Gastrocnemius medialis (tissue), 4 donors: ENCODE measurements at regions not wholly inside any gene's neighbourhood (a gene's known extent, or its start where the extent isn't known, plus 50 kb on each side); places are given as distances from the start of the nearest gene placed in this dataset.
A peak's percentile ranks its signal among the peaks of the same experiment; 100 is the strongest.

Experiments used
- ATAC-seq, 2 donors: fragments of 150-250 bp; one replicate each; pipeline ENCODE4 v1.9.1; 2016
- DNase-seq, 2 donors: peaks; one replicate each; pipeline ENCODE4 v3.0.0-alpha.2; 2019
- H3K27ac ChIP-seq, 4 donors: fragments of 200-600 bp; sonication (generic); 1 replicate in 1 of 4; 2 replicates in 3 of 4; pipeline ENCODE4 v1.5.1; 2016 to 2018; ENCODE audit warnings: mild to moderate bottlenecking in 2 of 4, moderate library complexity in 1 of 4
- H3K27me3 ChIP-seq, 3 donors: fragments of 200-600 bp; sonication (generic) in 2 of 3; 1 replicate in 1 of 3; 2 replicates in 2 of 3; pipeline versions ENCODE4 v1.5.1 to v1.6.0; 2016 to 2019; ENCODE audit warnings: mild to moderate bottlenecking in 1 of 3, moderate library complexity in 1 of 3
- H3K36me3 ChIP-seq, 2 donors: fragments of 200-600 bp; sonication (generic) in 1 of 2; one replicate each; pipeline ENCODE4 v1.5.1; 2017 to 2018
- H3K4me1 ChIP-seq, 2 donors: fragments of 200-600 bp; sonication (generic) in 1 of 2; one replicate each; pipeline ENCODE4 v1.5.1; 2016 to 2017; ENCODE audit warnings: mild to moderate bottlenecking in 2 of 2
- H3K4me3 ChIP-seq, 4 donors: fragments of 200-600 bp; sonication (generic) in 3 of 4; 1 replicate in 1 of 4; 2 replicates in 3 of 4; pipeline ENCODE4 v1.5.1; 2016 to 2019; ENCODE audit warnings: mild to moderate bottlenecking in 2 of 4
- H3K9me3 ChIP-seq, 3 donors: fragments of 200-600 bp; sonication (generic) in 2 of 3; 1 replicate in 1 of 3; 2 replicates in 2 of 3; pipeline ENCODE4 v1.5.1; 2016 to 2019
- POLR2A ChIP-seq, 2 donors: fragments of 450-650 bp; IDR thresholded peaks; one replicate each; pipeline ENCODE4 v1.6.1; 2017; ENCODE audit warnings: antibody characterized with exemption in 2 of 2, mild to moderate bottlenecking in 2 of 2, moderate library complexity in 2 of 2
- in situ Hi-C, 4 donors: fragments of 200-750 bp; cut with MboI; loops; one replicate each; pipeline versions ENCODE4 v1.15.0 to v1.8.0; 2017; ENCODE audit warnings: low sequenced_read_pairs in 4 of 4
- intact Hi-C: fragments of 100-400 bp; cut with DNase I; formaldehyde crosslinking; loops from one replicate; pipeline ENCODE4 v1.15.1; 2023; ENCODE audit warnings: low total_unique reads
- TF ChIP-seq, protein P1 (sequence below), 5 experiments: fragments of 450-650 bp in 3 of 5; fragments of 200-600 bp in 2 of 5; sonication (generic) in 2 of 5; IDR thresholded peaks in 4 of 5; conservative IDR thresholded peaks in 1 of 5; 1 replicate in 4 of 5; 2 replicates in 1 of 5; pipeline ENCODE4 v1.5.1; 2016 to 2019; ENCODE audit warnings: antibody characterized with exemption in 5 of 5, mild to moderate bottlenecking in 3 of 5, moderate library complexity in 3 of 5

DNA sequence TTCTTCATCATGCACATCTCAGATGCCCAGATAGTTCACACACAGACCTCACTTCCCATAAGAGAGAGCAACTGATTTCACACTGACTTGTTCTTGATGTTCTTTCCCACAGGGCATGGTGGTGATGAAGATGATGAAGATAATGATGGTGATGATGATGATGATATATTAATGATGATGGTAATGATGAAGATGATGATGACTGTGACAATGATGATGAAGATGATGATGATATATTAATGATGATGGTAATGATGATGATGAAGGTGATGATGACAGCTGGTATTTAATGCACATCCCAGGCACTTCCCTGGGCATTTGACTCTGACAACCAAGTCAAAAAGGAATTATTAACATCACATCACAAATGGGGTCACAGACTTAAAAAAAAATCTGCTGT lies 225.2 kb downstream of the MAF start:
- intact Hi-C loops = no loop called here

GRCh38 chr16:79372503-79373184 lies 227.9 kb downstream of the MAF start:
- TF ChIP-seq POLR2A (IDR thresholded peaks at IDR 0.05) = no peak
- TF ChIP-seq, protein P1, sequence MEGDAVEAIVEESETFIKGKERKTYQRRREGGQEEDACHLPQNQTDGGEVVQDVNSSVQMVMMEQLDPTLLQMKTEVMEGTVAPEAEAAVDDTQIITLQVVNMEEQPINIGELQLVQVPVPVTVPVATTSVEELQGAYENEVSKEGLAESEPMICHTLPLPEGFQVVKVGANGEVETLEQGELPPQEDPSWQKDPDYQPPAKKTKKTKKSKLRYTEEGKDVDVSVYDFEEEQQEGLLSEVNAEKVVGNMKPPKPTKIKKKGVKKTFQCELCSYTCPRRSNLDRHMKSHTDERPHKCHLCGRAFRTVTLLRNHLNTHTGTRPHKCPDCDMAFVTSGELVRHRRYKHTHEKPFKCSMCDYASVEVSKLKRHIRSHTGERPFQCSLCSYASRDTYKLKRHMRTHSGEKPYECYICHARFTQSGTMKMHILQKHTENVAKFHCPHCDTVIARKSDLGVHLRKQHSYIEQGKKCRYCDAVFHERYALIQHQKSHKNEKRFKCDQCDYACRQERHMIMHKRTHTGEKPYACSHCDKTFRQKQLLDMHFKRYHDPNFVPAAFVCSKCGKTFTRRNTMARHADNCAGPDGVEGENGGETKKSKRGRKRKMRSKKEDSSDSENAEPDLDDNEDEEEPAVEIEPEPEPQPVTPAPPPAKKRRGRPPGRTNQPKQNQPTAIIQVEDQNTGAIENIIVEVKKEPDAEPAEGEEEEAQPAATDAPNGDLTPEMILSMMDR (IDR thresholded peaks at IDR 0.05 in 4 of 5, conservative IDR thresholded peaks at IDR 0.05 in 1 of 5) = no peak
- ATAC-seq = no peak

More for the DNA sequence above, 225.2 kb downstream of the MAF start:
- Histone ChIP-seq H3K4me1 (peaks cover 0 to 2% of the 10 kb centered on the region in 2 donors), H3K27me3 (no peaks in the 10 kb centered on the region), H3K4me3 (no peak overlapping the region), H3K27ac (no peak overlapping the region), H3K36me3 (no peaks in the 10 kb centered on the region), H3K9me3 (no peaks in the 10 kb centered on the region)
- TF ChIP-seq, protein P1 (IDR thresholded peaks at IDR 0.05 in 4 of 5, conservative IDR thresholded peaks at IDR 0.05 in 1 of 5) = no peak
- no peak for TF ChIP-seq POLR2A (IDR thresholded peaks at IDR 0.05)
- ATAC-seq = no peak
- in situ Hi-C loops = no loop called here
- no peak for DNase-seq

DNA sequence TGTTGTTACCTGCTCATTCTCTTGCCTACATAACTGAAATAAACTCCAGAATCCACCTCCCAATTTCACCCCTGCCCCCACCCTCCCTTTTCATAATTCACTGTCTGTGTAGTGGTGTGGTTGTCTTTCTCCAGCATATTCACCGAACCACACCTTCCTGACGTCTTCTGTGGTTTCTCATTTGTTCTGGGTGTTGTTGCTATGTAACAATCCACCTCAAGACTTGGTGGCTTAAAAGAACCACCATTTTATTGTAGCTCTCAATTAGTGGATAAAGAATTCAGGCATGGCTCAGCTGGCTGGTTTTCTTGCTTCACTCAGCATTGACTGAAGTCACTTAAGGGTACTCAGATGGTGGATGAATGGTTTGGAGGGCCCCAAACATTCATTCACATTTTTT lies 229.8 kb downstream of the MAF start:
- Histone ChIP-seq H3K4me1 (peaks cover 11 to 12% of the 10 kb centered on the region in 2 donors), H3K36me3 (no peaks in the 10 kb centered on the region), H3K27ac (peak overlapping the region in 2 of 4 donors; percentile 68 to 78), H3K9me3 (no peaks in the 10 kb centered on the region), H3K4me3 (no peak overlapping the region), H3K27me3 (no peaks in the 10 kb centered on the region)
- TF ChIP-seq, protein P1 (IDR thresholded peaks at IDR 0.05 in 4 of 5, conservative IDR thresholded peaks at IDR 0.05 in 1 of 5) = no peak
- TF ChIP-seq POLR2A (IDR thresholded peaks at IDR 0.05) = no peak
- ATAC-seq (no peak), DNase-seq (no peak)
- intact Hi-C loops (no loop called here), in situ Hi-C loops (no loop called here)

More at GRCh38 chr16:79372503-79373184, 227.9 kb downstream of the MAF start:
- no peaks in the 10 kb centered on the region for H3K9me3 ChIP-seq
- intact Hi-C loops = no loop called here
- no peak overlapping the region for H3K4me3 ChIP-seq
- H3K27me3 ChIP-seq = no peaks in the 10 kb centered on the region
- in situ Hi-C loops = no loop called here
- H3K36me3 ChIP-seq = no peaks in the 10 kb centered on the region
- no peak overlapping the region for H3K27ac ChIP-seq
- DNase-seq = no peak
- peaks cover 9 to 12% of the 10 kb centered on the region in 2 donors for H3K4me1 ChIP-seq

GRCh38 chr16:79369796-79370195 lies 230.7 kb downstream of the MAF start:
- peak overlapping the region; percentile 57 to 78 (median 68) for H3K27ac ChIP-seq
- no peak overlapping the region for H3K4me3 ChIP-seq
- in situ Hi-C loops = loop anchor here in 1 of 4 donors (10.0 kb wide), 1 partner anchor 225 kb away; no protein-coding TSS in a partner anchor
- DNase-seq (peak; percentile 35 to 76), ATAC-seq (peak; percentile 99 to 100)
- intact Hi-C loops = no loop called here
- no peak for TF ChIP-seq POLR2A (IDR thresholded peaks at IDR 0.05)
- TF ChIP-seq, protein P1 (IDR thresholded peaks at IDR 0.05 in 4 of 5, conservative IDR thresholded peaks at IDR 0.05 in 1 of 5) = no peak
- H3K36me3 ChIP-seq = no peaks in the 10 kb centered on the region
- no peaks in the 10 kb centered on the region for H3K9me3 ChIP-seq
- H3K27me3 ChIP-seq = no peaks in the 10 kb centered on the region
- H3K4me1 ChIP-seq = peaks cover 12 to 15% of the 10 kb centered on the region in 2 donors
